ENCODE measurements at regions not wholly inside any gene's neighbourhood (a gene's known extent, or its start where the extent isn't known, plus 50 kb on each side); places are given as distances from the start of the nearest gene placed in this dataset.

DNA sequence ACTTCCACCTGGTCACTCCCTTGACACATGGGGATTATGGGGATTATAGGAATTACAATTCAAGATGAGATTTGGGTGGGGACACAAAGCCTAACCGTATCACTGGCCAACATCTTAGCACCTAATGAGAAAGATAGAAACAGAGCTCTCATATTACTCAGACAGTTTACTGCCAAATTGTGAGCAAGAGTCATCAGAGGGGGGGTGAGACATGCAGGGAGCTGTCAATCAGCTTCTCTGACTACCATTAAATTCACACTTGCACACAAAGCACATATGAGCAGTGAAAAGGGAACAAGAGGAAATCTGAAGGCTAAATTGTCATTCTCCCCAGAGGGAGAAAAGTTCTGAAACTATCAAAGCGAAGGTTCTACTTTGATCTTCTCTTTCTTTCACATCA is 78.1 kb upstream of the GRIN2B start:
- TF ChIP-seq CTCF (conservative IDR thresholded peaks at IDR 0.05; ENCODE audit: low read depth, low read length): no peak
- no peak for TF ChIP-seq EZH2 (IDR thresholded peaks at IDR 0.05; ENCODE audit: borderline replicate concordance, low read depth, low read length, poor library complexity, severe bottlenecking)

Data from A673 (cell line).